HG03135 (cell line): ENCODE measurements at regions not wholly inside any gene's neighbourhood (a gene's known extent, or its start where the extent isn't known, plus 50 kb on each side); places are given as distances from the start of the nearest gene placed in this dataset.

Experiments
- ATAC-seq: cut with Tn5 transposase; IDR thresholded peaks from one replicate; pipeline ENCODE4 v1.9.1; 2021; ENCODE audit warnings: mild to moderate bottlenecking, moderate library complexity; ENCODE audit not compliant: unreplicated experiment

GRCh38 chr4:122555216-122555615, 65.7 kb downstream of the IL21 start:
- ATAC-seq: no peak

DNA sequence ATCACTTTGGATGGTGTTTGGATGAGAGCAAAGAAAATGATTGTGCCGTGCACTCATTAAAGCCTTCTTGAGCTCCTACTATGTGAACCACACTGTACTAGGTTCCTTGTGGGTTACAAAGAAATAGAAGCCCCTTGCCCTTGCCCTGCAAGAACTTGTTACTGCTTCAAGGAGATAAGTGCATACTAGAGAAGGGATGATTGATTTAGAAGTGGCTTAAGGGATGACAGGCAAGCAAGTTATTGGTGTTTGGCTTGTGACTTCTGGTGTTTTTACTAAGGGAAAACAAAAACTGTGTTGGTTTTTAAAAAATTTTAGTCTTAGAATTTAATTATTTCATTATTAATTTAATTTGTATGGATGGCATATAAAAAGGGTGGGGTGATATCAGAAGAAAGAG, 67.4 kb downstream of the IL21 start:
- ATAC-seq: no peak

DNA sequence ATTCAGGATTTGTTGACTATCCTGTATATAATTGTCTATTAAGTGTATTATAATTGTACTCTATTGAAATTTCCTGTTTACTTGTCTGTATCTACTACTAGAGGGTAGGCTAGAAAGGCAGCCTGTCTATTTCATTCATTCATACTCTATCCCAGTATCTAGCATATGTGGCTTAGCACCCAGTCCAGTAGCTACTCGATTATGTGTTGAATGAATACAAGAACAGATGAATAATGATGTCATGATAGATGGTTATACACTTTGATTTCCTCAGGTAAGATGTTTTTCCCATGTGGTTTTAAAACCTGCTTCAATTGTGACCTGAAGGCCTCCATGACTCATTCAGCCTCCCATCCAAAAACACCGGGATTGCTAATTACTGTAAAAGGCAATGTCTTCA, 68.0 kb downstream of the IL21 start:
- ATAC-seq: no peak

- no peak for ATAC-seq
Measured at GRCh38 chr4:122548886-122549630, 71.8 kb downstream of the IL21 start.

GRCh38 chr4:122548452-122548851, 72.4 kb downstream of the IL21 start:
- ATAC-seq: no peak

DNA sequence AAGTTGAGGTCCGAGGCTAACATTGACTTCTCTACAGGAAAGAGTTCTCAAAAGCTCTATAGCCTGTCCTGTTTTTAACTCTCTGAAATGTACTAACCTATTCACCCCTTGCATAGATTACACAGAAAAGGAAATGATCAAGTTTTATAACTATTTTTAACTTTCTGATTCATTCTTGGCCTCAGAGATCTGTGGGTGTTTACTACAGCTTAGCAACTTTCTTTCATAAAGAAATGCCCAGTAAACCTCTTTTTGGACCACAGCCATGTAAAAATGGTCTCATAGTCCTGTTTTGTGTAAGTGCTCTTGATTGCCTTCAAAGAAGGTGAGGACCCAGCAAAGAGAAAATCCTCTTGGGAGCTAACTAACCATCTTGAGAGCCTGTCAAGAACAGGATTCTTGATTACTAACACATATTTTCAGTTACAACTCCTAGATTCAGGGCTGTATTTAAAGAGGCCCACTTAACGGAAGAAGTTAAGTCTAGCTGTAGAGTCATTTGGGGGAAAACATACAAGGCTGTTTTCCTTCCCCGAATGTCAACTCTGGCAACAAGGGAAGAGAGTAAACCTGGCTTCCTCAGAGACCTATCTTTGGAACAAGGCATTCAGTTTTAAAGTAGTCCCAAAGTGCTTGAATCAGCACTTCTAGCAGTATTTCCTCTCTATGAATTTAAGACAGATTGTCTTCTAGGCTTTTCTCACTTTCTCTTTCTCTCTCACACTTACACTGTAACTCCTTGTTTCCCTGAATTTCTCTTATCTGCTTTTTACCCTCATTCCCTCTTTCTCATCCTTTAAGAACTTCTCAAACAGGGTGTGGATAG, 78.2 kb downstream of the IL21 start:
- ATAC-seq: peak; percentile 85

- ATAC-seq: peak; percentile 29
Measured at GRCh38 chr4:122541996-122542395, 78.9 kb downstream of the IL21 start.

- no peak for ATAC-seq
Measured at GRCh38 chr4:122540838-122541237, 80.0 kb downstream of the IL21 start.

GRCh38 chr4:122539861-122540465, 80.9 kb downstream of the IL21 start:
- ATAC-seq: no peak

GRCh38 chr4:122537388-122538135, 81.0 kb upstream of the IL2 start:
- no peak for ATAC-seq

GRCh38 chr4:122536001-122536400, 79.5 kb upstream of the IL2 start:
- no peak for ATAC-seq

DNA sequence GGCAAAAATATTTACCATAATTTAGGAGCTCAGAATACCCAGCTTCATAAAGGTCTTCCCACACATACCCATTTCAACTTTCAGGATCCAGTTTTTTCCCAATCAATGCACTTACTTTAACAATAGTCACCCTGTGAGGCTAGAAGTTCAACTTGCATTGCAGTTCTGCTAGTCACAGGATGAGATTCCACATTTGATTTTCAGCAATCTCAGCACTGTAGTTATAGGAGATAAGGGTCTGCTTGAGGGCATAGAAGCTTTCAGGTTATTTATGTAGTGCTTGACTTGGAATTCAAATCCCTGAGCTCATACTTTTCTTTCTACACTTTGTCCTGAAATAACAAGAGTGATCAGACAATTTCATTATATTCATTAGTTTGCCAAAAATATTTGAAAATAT, 78.3 kb upstream of the IL2 start:
- ATAC-seq: no peak

GRCh38 chr4:122533841-122534240, 77.3 kb upstream of the IL2 start:
- no peak for ATAC-seq

- no peak for ATAC-seq
Measured at GRCh38 chr4:122532766-122533165, 76.2 kb upstream of the IL2 start.

DNA sequence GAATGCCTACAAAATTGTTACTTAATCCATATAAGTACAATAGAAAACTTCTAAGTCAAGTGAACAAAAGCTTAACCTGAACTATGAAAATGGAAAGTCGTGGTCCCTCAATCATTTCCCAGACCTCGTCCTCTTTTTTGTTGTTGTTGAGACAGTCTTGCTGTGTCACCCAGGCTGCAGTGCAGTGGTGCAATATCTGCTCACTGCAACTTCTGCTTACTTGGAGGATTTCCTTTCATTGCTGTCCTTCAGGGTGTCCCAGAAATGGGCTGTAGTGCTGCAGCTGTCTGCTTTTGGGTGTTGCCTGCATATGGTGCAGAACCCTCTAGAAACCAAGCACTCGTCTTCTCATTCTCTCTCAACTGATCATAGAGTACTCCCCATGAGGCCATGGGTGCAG, 75.0 kb upstream of the IL2 start:
- ATAC-seq: no peak

DNA sequence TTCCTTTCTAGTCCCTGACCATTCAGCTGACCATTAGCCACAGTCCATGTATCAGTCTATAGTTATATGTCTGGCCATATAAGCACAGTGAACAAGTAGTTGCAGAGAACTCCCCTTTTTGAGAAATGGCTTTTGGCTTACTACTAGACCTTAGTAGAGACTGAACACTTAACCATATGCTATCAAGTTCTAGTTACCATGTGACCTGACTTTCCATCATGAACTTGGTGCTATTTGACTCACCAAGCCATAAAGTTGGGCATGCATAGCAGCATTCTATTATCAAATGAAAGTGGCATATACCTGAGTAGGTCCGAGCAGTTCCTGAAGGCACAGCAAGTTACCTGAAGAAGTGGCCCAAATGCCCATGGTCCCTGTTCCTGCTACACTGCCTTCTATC, 74.5 kb upstream of the IL2 start:
- ATAC-seq: no peak

DNA sequence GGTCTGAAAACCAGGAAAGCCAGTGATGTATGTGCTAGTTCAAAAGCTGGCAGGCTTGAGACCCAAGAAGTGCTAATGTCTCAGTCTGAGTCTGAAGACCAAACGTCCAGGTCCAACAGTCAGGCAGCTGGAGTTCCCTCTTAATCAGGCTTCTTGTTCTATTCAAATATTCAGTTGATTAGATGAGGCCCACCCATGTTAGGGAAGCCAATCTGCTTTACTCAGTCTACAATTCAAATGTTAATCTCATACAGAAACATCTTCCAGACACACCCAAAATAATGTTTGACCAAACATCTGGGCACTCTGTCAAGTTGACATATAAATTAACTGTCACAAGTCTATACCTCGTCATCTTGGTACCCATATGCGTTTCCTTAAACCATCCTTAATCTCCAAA, 72.4 kb upstream of the IL2 start:
- ATAC-seq: no peak

DNA sequence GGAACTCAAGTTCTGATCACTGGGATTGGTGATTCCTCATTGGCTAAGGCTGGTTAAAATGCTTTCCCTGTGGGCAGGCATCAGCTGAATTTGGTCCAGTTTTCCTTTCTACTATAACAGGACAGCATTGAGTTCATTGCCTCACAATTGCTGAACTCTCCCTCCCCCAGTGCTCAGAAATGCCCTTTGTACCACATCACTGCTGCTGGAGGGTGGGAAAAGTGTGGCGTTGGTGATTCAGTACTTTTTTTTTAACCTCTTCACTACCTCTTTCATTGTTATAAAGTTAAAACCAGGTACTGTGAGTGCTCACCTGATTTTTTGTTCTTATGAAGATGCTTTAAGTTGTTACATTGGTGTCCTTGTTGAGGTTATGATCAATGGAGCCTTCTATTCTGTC, 69.3 kb upstream of the IL2 start:
- no peak for ATAC-seq

- ATAC-seq: no peak
Measured at GRCh38 chr4:122524176-122524575, 67.7 kb upstream of the IL2 start.

DNA sequence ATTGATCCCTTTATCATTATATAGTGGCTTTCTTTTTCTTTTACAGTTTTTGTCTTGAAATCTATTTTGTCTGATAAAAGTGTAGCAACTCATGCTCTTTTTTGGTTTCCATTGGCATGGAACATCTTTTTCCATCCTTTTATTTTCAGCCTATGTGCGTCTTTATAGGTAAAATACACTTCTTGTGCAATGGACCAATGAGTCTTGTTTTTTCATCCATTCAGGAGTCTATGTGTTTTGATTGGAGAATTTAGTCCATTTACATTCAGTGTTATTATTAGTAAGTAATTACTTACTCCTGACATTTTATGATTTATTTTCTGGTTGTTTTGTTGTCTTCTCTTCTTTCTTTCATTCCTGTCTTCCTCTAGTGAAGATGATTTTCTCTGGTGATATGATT, 66.4 kb upstream of the IL2 start:
- no peak for ATAC-seq

DNA sequence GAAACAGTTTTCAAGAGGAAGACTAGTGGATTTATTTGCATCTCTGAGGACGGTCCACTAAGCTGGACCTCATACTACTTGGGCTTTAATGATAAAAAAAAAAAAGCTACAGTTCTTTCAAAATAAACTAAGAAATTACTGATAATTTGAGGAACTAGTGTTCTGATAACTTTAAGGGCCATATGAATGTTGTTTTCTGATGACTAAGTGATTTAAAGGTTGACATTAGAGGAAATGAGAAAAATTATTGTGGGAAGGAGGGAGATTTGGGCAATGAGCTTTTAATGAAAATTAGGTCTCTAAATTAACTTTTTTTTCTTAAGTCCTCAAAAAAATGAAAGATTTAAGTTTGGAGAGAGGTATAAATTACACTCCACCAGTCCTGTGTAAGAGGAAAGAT, 60.8 kb upstream of the IL2 start:
- ATAC-seq: no peak
